Gastrocnemius medialis (tissue), 4 donors: ENCODE measurements at regions not wholly inside any gene's neighbourhood (a gene's known extent, or its start where the extent isn't known, plus 50 kb on each side); places are given as distances from the start of the nearest gene placed in this dataset.

Source experiments
- POLR2A ChIP-seq, 2 donors: fragments of 450-650 bp; IDR thresholded peaks; one replicate each; pipeline ENCODE4 v1.6.1; 2017; ENCODE audit warnings: antibody characterized with exemption in 2 of 2, mild to moderate bottlenecking in 2 of 2, moderate library complexity in 2 of 2
- TF ChIP-seq, protein P1 (sequence below), 5 experiments: fragments of 450-650 bp in 3 of 5; fragments of 200-600 bp in 2 of 5; sonication (generic) in 2 of 5; IDR thresholded peaks in 4 of 5; conservative IDR thresholded peaks in 1 of 5; 1 replicate in 4 of 5; 2 replicates in 1 of 5; pipeline ENCODE4 v1.5.1; 2016 to 2019; ENCODE audit warnings: antibody characterized with exemption in 5 of 5, mild to moderate bottlenecking in 3 of 5, moderate library complexity in 3 of 5

DNA sequence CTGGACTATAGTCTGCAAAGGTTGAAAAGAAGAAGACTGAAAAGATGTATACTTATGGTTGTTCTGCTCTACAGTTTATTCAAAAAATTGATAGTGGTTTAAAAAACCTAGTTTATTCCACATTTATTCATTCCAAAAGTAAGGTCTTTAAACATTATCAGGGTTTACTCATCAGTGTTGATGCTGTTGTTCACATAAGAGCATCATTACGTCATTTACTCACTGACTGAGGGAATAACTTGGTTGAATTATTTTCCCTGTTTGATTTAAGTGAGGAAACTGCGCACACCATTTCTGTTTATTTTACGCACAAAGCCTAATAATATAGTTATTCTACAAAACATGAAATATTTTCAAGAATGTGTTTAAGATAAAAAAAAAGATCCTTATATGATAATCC, 303.1 kb upstream of the PRKD1 start:
- TF ChIP-seq POLR2A (IDR thresholded peaks at IDR 0.05): no peak
- TF ChIP-seq, protein P1, sequence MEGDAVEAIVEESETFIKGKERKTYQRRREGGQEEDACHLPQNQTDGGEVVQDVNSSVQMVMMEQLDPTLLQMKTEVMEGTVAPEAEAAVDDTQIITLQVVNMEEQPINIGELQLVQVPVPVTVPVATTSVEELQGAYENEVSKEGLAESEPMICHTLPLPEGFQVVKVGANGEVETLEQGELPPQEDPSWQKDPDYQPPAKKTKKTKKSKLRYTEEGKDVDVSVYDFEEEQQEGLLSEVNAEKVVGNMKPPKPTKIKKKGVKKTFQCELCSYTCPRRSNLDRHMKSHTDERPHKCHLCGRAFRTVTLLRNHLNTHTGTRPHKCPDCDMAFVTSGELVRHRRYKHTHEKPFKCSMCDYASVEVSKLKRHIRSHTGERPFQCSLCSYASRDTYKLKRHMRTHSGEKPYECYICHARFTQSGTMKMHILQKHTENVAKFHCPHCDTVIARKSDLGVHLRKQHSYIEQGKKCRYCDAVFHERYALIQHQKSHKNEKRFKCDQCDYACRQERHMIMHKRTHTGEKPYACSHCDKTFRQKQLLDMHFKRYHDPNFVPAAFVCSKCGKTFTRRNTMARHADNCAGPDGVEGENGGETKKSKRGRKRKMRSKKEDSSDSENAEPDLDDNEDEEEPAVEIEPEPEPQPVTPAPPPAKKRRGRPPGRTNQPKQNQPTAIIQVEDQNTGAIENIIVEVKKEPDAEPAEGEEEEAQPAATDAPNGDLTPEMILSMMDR (IDR thresholded peaks at IDR 0.05 in 4 of 5, conservative IDR thresholded peaks at IDR 0.05 in 1 of 5): no peak
